Loucy (cell line): ENCODE measurements at regions not wholly inside any gene's neighbourhood (a gene's known extent, or its start where the extent isn't known, plus 50 kb on each side); places are given as distances from the start of the nearest gene placed in this dataset.
A peak's percentile ranks its signal among the peaks of the same experiment; 100 is the strongest.

Source experiments
- H2AFZ ChIP-seq: fragments of 200-600 bp; sonication (generic); 2 replicates; pipeline ENCODE4 v1.6.0; 2016; ENCODE audit warnings: antibody characterized with exemption, mild to moderate bottlenecking, low read length, moderate library complexity
- H3F3A ChIP-seq: fragments of 200-600 bp; 2 replicates; pipeline ENCODE4 v1.6.0; 2016; ENCODE audit warnings: antibody characterized with exemption, low read depth, mild to moderate bottlenecking
- H3K27me3 ChIP-seq: fragments of 200-600 bp; sonication (generic); 2 replicates; pipeline ENCODE4 v1.6.1; 2014; ENCODE audit warnings: low read length, mild to moderate bottlenecking; ENCODE audit not compliant: insufficient read depth, poor library complexity, severe bottlenecking
- H3K36me3 ChIP-seq: fragments of 200-600 bp; sonication (generic); 2 replicates; pipeline ENCODE4 v1.6.1; 2016; ENCODE audit warnings: low read length; ENCODE audit not compliant: insufficient read depth
- H3K4me1 ChIP-seq: fragments of 200-600 bp; sonication (generic); 2 replicates; pipeline ENCODE4 v1.5.1; 2014; ENCODE audit warnings: low read length, mild to moderate bottlenecking; ENCODE audit not compliant: insufficient read depth, poor library complexity, severe bottlenecking
- H3K4me2 ChIP-seq: fragments of 200-600 bp; sonication (generic); 2 replicates; pipeline ENCODE4 v1.6.0; 2014; ENCODE audit warnings: antibody characterized with exemption, low read length, low read depth, mild to moderate bottlenecking; ENCODE audit not compliant: poor library complexity, severe bottlenecking
- H3K4me3 ChIP-seq: fragments of 200-600 bp; sonication (generic); 2 replicates; pipeline ENCODE4 v1.5.1; 2014; ENCODE audit warnings: low read length, mild to moderate bottlenecking, mixed read lengths; ENCODE audit not compliant: poor library complexity, severe bottlenecking
- H3K79me2 ChIP-seq: fragments of 200-600 bp; sonication (generic); 2 replicates; pipeline ENCODE4 v1.6.1; 2014; ENCODE audit warnings: low read length; ENCODE audit not compliant: insufficient read depth
- H3K9ac ChIP-seq: fragments of 200-600 bp; sonication (generic); 2 replicates; pipeline ENCODE4 v1.6.0; 2014; ENCODE audit warnings: mild to moderate bottlenecking, low read depth, low read length, moderate library complexity; ENCODE audit not compliant: poor library complexity, severe bottlenecking
- H3K9me2 ChIP-seq: fragments of 200-600 bp; sonication (generic); replicated peaks from 2 replicates; pipeline ENCODE4 v1.6.1; 2016; ENCODE audit warnings: low read depth, low read length, mixed read lengths
- H3K9me3 ChIP-seq: fragments of 200-600 bp; sonication (generic); 2 replicates; pipeline ENCODE4 v1.6.1; 2014; ENCODE audit warnings: mild to moderate bottlenecking, antibody characterized with exemption, low read length, low read depth; ENCODE audit not compliant: insufficient read depth
- H4K20me1 ChIP-seq: fragments of 200-600 bp; sonication (generic); 2 replicates; pipeline ENCODE4 v1.6.0; 2014; ENCODE audit warnings: antibody characterized with exemption, low read length, mild to moderate bottlenecking; ENCODE audit not compliant: insufficient read depth, poor library complexity, severe bottlenecking
- CTCF ChIP-seq: fragments of 200-600 bp; sonication (generic); conservative IDR thresholded peaks from 2 replicates; pipeline ENCODE4 v1.5.1; 2014; ENCODE audit warnings: mild to moderate bottlenecking, antibody characterized with exemption, low read length
- EZH2phosphoT487 ChIP-seq: fragments of 200-600 bp; IDR thresholded peaks from 2 replicates; pipeline ENCODE4 v1.6.1; 2018; ENCODE audit warnings: antibody characterized with exemption, mild to moderate bottlenecking, moderate library complexity, borderline replicate concordance

GRCh38 chr11:112320668-112321067 is 60.0 kb upstream of the PLET1 start:
- Histone ChIP-seq H3K9me2 (no peaks in the 10 kb centered on the region), H3K4me3 (no peak overlapping the region), H3K9ac (no peak overlapping the region), H3K79me2 (no peaks in the 10 kb centered on the region), H3K9me3 (no peaks in the 10 kb centered on the region), H3K27me3 (no peaks in the 10 kb centered on the region), H3K36me3 (no peaks in the 10 kb centered on the region), H3F3A (no peaks in the 10 kb centered on the region), H4K20me1 (no peaks in the 10 kb centered on the region), H3K4me2 (no peak overlapping the region), H2AFZ (no peak overlapping the region), H3K4me1 (peaks cover 17% of the 10 kb centered on the region)
- TF ChIP-seq CTCF (no peak), EZH2phosphoT487 (no peak)

GRCh38 chr11:112321501-112322172 is 61.0 kb upstream of the PLET1 start:
- Histone ChIP-seq H3K9me3 (no peaks in the 10 kb centered on the region), H2AFZ (no peak overlapping the region), H4K20me1 (no peaks in the 10 kb centered on the region), H3K9me2 (no peaks in the 10 kb centered on the region), H3F3A (no peaks in the 10 kb centered on the region), H3K4me2 (peak overlapping the region; percentile 39), H3K4me1 (peaks cover 17% of the 10 kb centered on the region), H3K4me3 (no peak overlapping the region), H3K36me3 (no peaks in the 10 kb centered on the region), H3K79me2 (no peaks in the 10 kb centered on the region), H3K9ac (no peak overlapping the region), H3K27me3 (no peaks in the 10 kb centered on the region)
- TF ChIP-seq EZH2phosphoT487 (no peak), CTCF (no peak)

GRCh38 chr11:112322173-112322790 is 61.6 kb upstream of the PLET1 start:
- Histone ChIP-seq H3K79me2 (no peaks in the 10 kb centered on the region), H3K9ac (no peak overlapping the region), H4K20me1 (no peaks in the 10 kb centered on the region), H3K4me2 (peak overlapping the region; percentile 39), H3K27me3 (no peaks in the 10 kb centered on the region), H3K9me3 (no peaks in the 10 kb centered on the region), H3F3A (no peaks in the 10 kb centered on the region), H3K4me1 (peaks cover 17% of the 10 kb centered on the region), H3K4me3 (no peak overlapping the region), H2AFZ (no peak overlapping the region), H3K9me2 (no peaks in the 10 kb centered on the region), H3K36me3 (no peaks in the 10 kb centered on the region)
- TF ChIP-seq CTCF (no peak), EZH2phosphoT487 (no peak)
